HUES48 (cell line): ENCODE measurements at regions not wholly inside any gene's neighbourhood (a gene's known extent, or its start where the extent isn't known, plus 50 kb on each side); places are given as distances from the start of the nearest gene placed in this dataset.

Experiments
- H3K27ac ChIP-seq: one replicate; pipeline ENCODE4 v1.7.0; 2013; ENCODE audit warnings: low read depth, low read length, inconsistent platforms
- H3K27me3 ChIP-seq: 2 replicates; pipeline ENCODE4 v1.6.1; 2013; ENCODE audit warnings: mild to moderate bottlenecking, low read length; ENCODE audit not compliant: control insufficient read depth, insufficient read depth
- H3K36me3 ChIP-seq: 2 replicates; pipeline ENCODE4 v1.6.1; 2013; ENCODE audit warnings: low read length; ENCODE audit not compliant: control insufficient read depth, insufficient read depth
- H3K4me1 ChIP-seq: 2 replicates; pipeline ENCODE4 v1.6.1; 2013; ENCODE audit warnings: mild to moderate bottlenecking, low read length; ENCODE audit not compliant: control insufficient read depth, insufficient read depth
- H3K4me3 ChIP-seq: 2 replicates; pipeline ENCODE4 v1.5.1; 2013; ENCODE audit warnings: mild to moderate bottlenecking, low read depth, low read length
- H3K9ac ChIP-seq: 2 replicates; pipeline ENCODE4 v1.6.1; 2013; ENCODE audit warnings: mild to moderate bottlenecking, low read depth, low read length, moderate library complexity
- H3K9me3 ChIP-seq: 2 replicates; pipeline ENCODE4 v1.6.1; 2013; ENCODE audit warnings: low read length; ENCODE audit not compliant: control insufficient read depth, insufficient read depth

DNA sequence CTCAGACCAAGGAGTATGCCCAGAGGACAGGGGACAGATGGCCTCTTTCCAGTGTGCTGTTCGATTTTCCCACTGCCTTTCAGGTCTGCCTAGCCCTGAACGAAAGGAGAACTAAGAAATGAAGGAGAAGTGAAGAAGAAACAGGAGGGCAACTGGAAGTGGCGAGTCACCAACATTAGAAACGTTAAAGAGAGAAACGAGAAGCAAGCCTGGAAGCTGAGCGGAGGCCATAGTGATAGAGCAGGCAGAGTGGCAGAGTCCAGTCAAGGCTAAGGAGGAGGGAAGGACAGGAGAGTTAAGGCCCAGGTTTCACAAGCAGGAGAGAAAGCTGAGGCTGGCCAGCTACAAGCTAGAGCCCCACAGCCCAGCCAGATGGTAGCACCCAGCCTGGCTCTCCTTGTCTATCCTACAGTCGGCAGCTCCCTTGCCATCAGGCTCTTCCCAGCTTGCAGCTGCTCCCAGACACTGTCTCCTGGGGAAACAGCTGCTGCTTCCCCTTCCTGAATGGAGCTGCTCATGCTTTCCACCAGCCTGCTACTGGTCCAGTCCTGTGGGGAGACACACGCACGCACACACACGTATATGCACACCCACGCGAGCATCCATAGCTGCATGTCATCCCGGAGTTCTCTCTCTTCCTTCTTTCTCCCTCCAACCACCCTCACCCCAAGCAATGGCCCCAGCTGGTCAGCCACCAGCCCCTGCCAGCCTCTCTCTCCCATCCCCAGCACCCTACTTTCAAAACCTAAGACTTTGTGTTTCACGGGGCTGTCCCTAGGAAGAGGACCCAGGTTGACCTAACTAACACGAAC lies 139.7 kb upstream of the CCND2 start:
- H3K27me3 ChIP-seq: no peaks in the 10 kb centered on the region

DNA sequence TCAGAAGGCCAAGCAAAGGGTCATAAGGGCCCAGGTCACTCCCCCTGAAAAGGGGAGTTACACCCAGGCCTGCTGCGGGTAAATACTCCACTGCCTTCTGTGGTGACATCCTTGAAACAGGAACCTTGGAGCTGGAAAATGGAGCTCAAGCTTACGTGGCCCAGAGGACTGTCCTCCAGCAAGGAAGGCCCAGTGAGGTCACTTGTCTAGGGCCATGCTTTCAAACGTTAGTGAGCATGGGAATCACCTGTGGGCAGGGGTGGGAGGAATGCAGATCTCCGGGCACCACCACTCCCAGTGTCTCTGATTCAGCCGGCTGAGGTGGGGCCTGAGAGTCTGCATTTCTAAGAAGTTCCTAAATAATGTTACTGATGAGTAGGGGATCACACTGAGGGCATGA lies 140.5 kb upstream of the CCND2 start:
- no peak overlapping the region for H3K27ac ChIP-seq
- no peaks in the 10 kb centered on the region for H3K27me3 ChIP-seq
- H3K36me3 ChIP-seq: no peaks in the 10 kb centered on the region
- no peak overlapping the region for H3K9ac ChIP-seq
- no peak overlapping the region for H3K4me3 ChIP-seq
- peaks cover 40% of the 10 kb centered on the region for H3K4me1 ChIP-seq
- no peaks in the 10 kb centered on the region for H3K9me3 ChIP-seq

More for the DNA sequence above, 139.7 kb upstream of the CCND2 start:
- peak overlapping the region; percentile 31 for H3K9ac ChIP-seq
- H3K9me3 ChIP-seq: no peaks in the 10 kb centered on the region
- H3K4me3 ChIP-seq: peak overlapping the region; percentile 42
- peak overlapping the region; percentile 76 for H3K27ac ChIP-seq
- no peaks in the 10 kb centered on the region for H3K36me3 ChIP-seq
- H3K4me1 ChIP-seq: peaks cover 40% of the 10 kb centered on the region

DNA sequence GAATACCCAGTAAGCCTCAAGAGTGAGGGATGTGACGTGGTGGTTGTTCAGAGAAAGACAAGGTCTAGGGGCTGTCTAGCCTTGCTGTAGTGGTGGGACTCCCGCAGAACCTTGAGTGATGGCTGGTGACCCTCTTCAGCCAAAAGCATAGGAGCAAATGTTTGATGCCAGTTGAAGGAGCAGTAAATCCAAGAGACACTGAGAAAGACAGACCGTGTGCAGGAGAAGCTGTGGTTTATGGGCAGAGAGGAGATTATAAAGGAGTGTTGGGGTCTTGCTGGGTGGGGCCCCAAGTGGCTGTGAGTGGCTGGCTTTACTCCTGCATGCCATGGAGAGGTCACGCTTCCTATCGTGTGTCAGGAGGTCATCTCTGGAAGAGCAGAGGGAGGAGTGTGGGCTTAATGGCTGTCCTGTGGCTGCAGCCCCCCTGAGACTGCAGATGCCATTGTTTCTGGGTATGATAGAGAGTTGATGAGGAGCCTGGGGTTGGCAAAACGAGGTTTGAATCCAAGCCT lies 152.0 kb upstream of the CCND2 start:
- Histone ChIP-seq H3K27me3 (peaks cover 4% of the 10 kb centered on the region; the same call in 1 of the 2 replicates), H3K9me3 (no peaks in the 10 kb centered on the region), H3K4me1 (peaks cover 2% of the 10 kb centered on the region; the same call in 1 of the 2 replicates), H3K36me3 (no peaks in the 10 kb centered on the region), H3K27ac (no peak overlapping the region), H3K9ac (no peak overlapping the region), H3K4me3 (no peak overlapping the region)

DNA sequence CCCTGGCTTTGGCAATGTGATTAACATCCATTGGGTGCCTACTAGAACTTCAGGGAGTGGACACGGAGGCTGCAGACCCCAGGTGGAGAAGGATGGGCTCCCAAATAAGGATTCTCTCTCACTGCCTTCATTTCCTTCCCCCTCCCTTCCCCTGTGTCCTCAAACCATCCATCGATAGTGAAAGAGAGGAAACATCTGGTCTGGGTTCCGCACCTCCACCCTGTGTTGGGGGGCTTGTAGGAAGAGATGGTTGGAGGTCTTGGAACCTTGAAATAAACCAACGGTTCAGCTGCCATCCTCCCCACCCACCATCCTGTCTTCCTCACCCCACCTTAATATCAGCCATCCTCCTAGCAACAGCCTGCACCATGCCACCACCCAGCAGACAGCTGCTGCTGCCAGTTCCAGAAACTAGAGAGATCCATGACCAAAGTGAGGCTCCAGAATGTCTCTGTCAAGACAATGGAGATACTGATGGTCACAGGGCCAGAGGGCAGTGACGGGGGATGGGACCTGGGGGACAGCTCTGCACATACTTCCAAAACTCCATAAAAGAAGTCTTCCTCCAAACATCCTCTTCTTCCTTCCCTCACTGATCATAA lies 153.1 kb upstream of the CCND2 start:
- Histone ChIP-seq H3K4me3 (no peak overlapping the region), H3K9me3 (no peaks in the 10 kb centered on the region), H3K36me3 (no peaks in the 10 kb centered on the region), H3K27ac (no peak overlapping the region), H3K9ac (no peak overlapping the region), H3K27me3 (peaks cover 4% of the 10 kb centered on the region; the same call in 1 of the 2 replicates), H3K4me1 (peaks cover 11% of the 10 kb centered on the region; the same call in 1 of the 2 replicates)

DNA sequence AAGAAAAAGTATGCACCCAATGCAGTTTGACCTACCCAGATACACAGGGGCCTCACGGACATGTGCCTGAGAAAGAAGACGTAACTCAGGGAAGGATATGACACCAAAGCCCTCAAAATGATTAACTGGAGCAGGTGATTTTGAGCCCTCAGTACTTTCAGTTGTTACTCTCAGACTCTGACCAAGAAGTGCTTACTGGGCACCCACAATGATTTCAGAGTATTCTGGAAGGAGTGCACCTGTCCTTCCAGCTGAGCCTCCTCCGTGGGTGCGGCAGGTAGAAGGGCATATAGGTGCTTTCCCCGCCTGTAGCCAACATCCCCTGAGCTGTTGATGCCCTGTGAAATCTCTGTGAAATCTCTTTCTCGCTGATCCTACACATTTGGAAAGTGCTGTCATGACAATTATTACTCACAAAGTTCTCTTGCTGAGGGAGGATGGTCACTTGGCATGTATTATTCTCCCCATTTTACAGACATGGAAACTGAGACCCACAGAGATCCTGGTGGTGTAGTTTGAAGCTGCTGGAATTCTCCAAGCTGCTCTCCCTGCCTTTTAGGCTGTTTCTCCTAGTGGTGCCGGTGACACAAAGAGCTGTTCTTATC lies 154.3 kb upstream of the CCND2 start:
- peaks cover 11% of the 10 kb centered on the region; the same call in 1 of the 2 replicates for H3K4me1 ChIP-seq

DNA sequence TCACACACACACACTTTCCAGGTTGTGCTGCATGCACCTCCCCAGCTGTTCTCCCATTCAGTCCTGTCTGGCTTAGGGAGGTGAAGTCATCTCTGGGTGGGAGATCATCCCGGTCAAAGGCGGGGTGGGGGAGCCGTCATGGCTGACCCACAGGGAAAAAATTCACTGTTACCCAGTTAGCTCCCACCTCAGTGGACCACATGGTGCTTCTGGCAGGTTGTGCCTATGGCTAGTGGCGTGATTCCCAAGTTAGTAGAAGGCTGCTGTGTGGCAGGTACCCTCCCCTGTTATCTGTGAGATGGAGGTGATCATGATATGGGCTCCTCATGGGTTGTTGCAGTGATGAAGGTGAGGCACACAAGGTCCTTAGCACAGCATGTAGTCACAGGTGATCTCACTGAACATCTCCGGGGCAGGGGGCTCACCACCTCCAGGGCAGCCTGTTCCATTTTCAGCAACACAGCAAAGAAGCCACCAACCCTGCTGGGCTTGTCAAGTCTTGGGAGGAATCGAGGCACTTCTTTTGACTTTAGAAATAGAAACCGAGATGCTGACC lies 154.9 kb upstream of the CCND2 start:
- no peak overlapping the region for H3K27ac ChIP-seq
- H3K9ac ChIP-seq: no peak overlapping the region
- H3K36me3 ChIP-seq: no peaks in the 10 kb centered on the region
- H3K4me1 ChIP-seq: peaks cover 11% of the 10 kb centered on the region; the same call in 1 of the 2 replicates
- no peak overlapping the region for H3K4me3 ChIP-seq
- H3K27me3 ChIP-seq: peaks cover 4% of the 10 kb centered on the region; the same call in 1 of the 2 replicates
- H3K9me3 ChIP-seq: no peaks in the 10 kb centered on the region

More for the DNA sequence above, 154.3 kb upstream of the CCND2 start:
- Histone ChIP-seq H3K4me3 (no peak overlapping the region), H3K36me3 (no peaks in the 10 kb centered on the region), H3K27ac (no peak overlapping the region), H3K27me3 (peaks cover 4% of the 10 kb centered on the region; the same call in 1 of the 2 replicates), H3K9me3 (no peaks in the 10 kb centered on the region), H3K9ac (no peak overlapping the region)

DNA sequence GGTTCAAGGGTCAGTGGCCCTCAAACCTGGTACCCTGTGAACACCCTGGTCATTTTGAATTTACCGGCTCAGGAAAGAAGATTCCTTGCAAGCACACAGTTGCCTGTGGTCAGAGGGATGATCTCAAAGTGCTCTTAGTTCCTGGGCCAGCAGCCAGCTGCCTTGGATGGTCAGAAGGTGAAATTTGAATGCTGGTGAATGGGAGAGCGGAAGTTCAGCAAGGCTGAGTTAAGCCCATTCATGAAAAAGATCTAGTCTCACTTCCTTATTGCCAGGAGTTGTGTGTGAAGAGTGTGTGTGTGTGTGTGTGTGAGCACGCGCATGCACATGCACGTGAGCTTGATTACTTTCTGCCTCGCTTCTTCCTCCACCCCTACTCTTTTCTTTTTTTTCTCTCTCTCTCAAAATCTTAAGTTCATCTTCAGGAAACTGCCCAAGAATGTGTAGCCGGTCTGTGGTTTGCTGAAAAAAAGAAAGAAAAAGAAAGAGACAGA lies 155.5 kb upstream of the CCND2 start:
- H3K9ac ChIP-seq: no peak overlapping the region
- peaks cover 4% of the 10 kb centered on the region; the same call in 1 of the 2 replicates for H3K27me3 ChIP-seq
- no peak overlapping the region for H3K4me3 ChIP-seq
- H3K36me3 ChIP-seq: no peaks in the 10 kb centered on the region
- no peak overlapping the region for H3K27ac ChIP-seq
- H3K4me1 ChIP-seq: peaks cover 11% of the 10 kb centered on the region; the same call in 1 of the 2 replicates
- no peaks in the 10 kb centered on the region for H3K9me3 ChIP-seq

DNA sequence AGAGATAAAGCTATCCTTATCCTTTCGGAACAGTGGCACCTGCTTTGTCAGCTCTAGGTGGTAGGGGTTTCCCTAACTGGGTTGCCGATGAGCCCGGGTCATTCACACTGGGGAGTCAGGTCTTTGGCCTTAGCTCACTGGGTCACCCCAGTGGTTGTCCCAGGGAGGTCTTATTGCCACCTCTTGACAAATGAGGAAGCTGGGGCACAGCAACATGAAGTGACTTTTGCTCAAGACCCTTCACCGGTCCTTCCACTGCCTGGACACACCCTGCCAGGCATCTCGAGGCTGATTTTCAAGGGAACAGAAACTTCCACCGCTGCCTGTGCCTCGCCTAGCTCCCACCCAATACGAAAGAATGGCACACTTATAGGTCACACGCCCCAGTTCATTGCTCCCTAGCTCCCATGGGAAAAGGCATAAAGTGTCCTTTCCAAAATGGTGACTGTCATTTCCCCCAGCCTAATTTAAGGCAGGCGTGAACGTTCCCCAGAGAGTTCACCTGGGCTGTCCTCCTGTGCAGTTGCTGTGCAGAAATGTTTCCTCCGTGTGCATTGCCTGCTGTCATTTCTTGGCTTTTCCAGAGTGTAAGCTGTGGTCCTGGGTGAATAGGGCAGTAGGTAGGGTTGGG lies 156.1 kb upstream of the CCND2 start:
- Histone ChIP-seq H3K36me3 (no peaks in the 10 kb centered on the region), H3K27ac (no peak overlapping the region), H3K9ac (no peak overlapping the region), H3K9me3 (no peaks in the 10 kb centered on the region), H3K27me3 (peaks cover 4% of the 10 kb centered on the region; the same call in 1 of the 2 replicates), H3K4me3 (no peak overlapping the region), H3K4me1 (peaks cover 11% of the 10 kb centered on the region; the same call in 1 of the 2 replicates)

DNA sequence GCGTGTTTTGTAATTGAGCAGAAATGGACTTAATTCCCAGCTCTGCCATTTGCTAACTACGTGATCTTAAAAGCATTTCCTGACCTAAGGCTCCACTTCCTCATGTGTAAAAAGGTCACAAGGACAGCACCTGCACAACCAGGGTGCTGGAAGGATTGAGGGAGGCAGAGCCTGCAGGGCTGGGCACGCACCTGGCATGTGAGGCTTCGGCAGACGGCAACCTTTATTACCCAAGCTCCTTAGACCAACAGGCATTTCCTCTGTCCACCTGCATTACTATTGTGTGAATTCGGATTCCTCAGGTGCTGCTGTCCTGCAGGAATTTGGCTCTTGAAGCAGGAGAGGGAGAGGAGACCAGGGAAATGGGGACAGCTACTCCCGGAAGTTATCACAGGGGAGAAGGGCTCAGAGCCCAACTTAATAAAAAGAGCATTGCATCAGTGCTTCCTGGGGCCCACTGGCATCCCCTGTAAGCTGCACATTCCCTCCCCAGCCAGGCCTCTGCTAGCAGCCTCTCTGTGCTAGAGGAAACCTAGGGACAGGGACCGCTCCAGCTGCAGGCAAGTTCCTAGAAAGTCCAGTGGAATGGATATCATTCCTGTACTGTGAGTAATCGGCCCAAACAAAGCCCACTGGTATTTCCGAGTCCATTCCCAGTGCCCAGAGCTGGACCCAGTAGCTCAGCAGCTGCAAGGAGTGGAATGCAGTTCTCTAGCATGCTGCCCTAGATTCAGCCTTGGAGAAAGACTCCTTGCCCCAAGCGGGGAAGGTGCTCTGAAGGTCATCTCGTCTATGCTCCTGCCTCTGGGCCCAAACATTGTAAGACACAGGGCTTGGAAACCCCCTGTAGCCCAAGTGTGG lies 157.1 kb upstream of the CCND2 start:
- H3K9ac ChIP-seq: no peak overlapping the region
- H3K36me3 ChIP-seq: no peaks in the 10 kb centered on the region
- peaks cover 11% of the 10 kb centered on the region; the same call in 1 of the 2 replicates for H3K4me1 ChIP-seq
- H3K27me3 ChIP-seq: peaks cover 4% of the 10 kb centered on the region; the same call in 1 of the 2 replicates
- H3K9me3 ChIP-seq: no peaks in the 10 kb centered on the region
- peak overlapping the region; percentile 4 for H3K27ac ChIP-seq
- H3K4me3 ChIP-seq: no peak overlapping the region
